T-cell (primary cell): ENCODE measurements at regions not wholly inside any gene's neighbourhood (a gene's known extent, or its start where the extent isn't known, plus 50 kb on each side); places are given as distances from the start of the nearest gene placed in this dataset.
A peak's percentile ranks its signal among the peaks of the same experiment; 100 is the strongest.

Source experiments
- ATAC-seq, 4 experiments: fragments of 200-7000 bp in 3 of 4; fragments of 150-1000 bp in 1 of 4; cut with Tn5 transposase; replicated peaks in 1 of 4; 1 replicate in 3 of 4; 2 replicates in 1 of 4; pipeline ENCODE4 v1.10.0; 2021; ENCODE audit warnings: moderate library complexity in 3 of 4, mild to moderate bottlenecking in 2 of 4, moderate number of reproducible peaks in 1 of 4
- CTCF ChIA-PET, 2 donors: fragments of 300-600 bp; sonication (Branson Sonifier 250); formaldehyde crosslinking; loops; one replicate each; lab custom pipeline; 2022; ENCODE audit warnings: antibody characterized with exemption in 2 of 2; lab: Charles Lee
- POLR2A ChIA-PET, 2 donors: fragments of 300-600 bp; sonication (Branson Sonifier 250); formaldehyde crosslinking; loops; one replicate each; lab custom pipeline; 2022; ENCODE audit warnings: antibody characterized with exemption in 2 of 2; lab: Charles Lee
- DNase-seq, 35 experiments: peaks; one replicate each; pipeline versions ENCODE4 v3.0.0 to v3.0.0-alpha.2; 2013 to 2023
- H3K27ac ChIP-seq: one replicate; pipeline ENCODE4 v1.5.1; 2013; ENCODE audit warnings: low read length
- H3K27me3 ChIP-seq, 2 experiments: replicated peaks in 1 of 2; 1 replicate in 1 of 2; 2 replicates in 1 of 2; pipeline versions ENCODE4 v1.6.1 to v1.7.0; 2013; ENCODE audit warnings: low read length in 1 of 2, mixed read lengths in 1 of 2; ENCODE audit not compliant: control insufficient read depth in 2 of 2, insufficient read depth in 2 of 2; ENCODE audit errors: extremely low read depth in 1 of 2
- H3K36me3 ChIP-seq, 2 donors: 1 replicate in 1 of 2; 2 replicates in 1 of 2; pipeline versions ENCODE4 v1.6.1 to v1.7.0; 2013; ENCODE audit warnings: low read length in 1 of 2; ENCODE audit not compliant: control insufficient read depth in 2 of 2, insufficient read depth in 1 of 2; ENCODE audit errors: extremely low read depth in 1 of 2
- H3K4me1 ChIP-seq, 2 experiments: 1 replicate in 1 of 2; 2 replicates in 1 of 2; pipeline versions ENCODE4 v1.6.1 to v1.7.0; 2013; ENCODE audit warnings: low read length in 2 of 2, mixed read lengths in 1 of 2; ENCODE audit not compliant: insufficient read depth in 2 of 2, control insufficient read depth in 1 of 2; ENCODE audit errors: extremely low read depth in 1 of 2
- H3K4me3 ChIP-seq, 2 donors: 1 replicate in 1 of 2; 2 replicates in 1 of 2; pipeline versions ENCODE4 v1.5.1 to v1.7.0; 2013; ENCODE audit warnings: mild to moderate bottlenecking in 2 of 2, low read length in 1 of 2, moderate library complexity in 1 of 2; ENCODE audit not compliant: control insufficient read depth in 1 of 2; ENCODE audit errors: extremely low read depth in 1 of 2
- H3K9me3 ChIP-seq: 2 replicates; pipeline ENCODE4 v1.7.0; 2013
- H3K27ac Mint-ChIP-seq, 2 donors: one replicate each; pipeline ENCODE4 v1.8.0; 2020 to 2021; ENCODE audit warnings: mild to moderate bottlenecking in 2 of 2, mixed read lengths in 2 of 2
- H3K27me3 Mint-ChIP-seq, 2 donors: one replicate each; pipeline ENCODE4 v1.8.0; 2021 to 2022; ENCODE audit warnings: mixed read lengths in 2 of 2
- H3K36me3 Mint-ChIP-seq: one replicate; pipeline ENCODE4 v1.8.0; 2021; ENCODE audit warnings: mixed read lengths
- H3K4me1 Mint-ChIP-seq, 3 donors: one replicate each; pipeline ENCODE4 v1.8.0; 2020 to 2022; ENCODE audit warnings: mixed read lengths in 3 of 3, mild to moderate bottlenecking in 1 of 3
- H3K4me3 Mint-ChIP-seq, 3 donors: one replicate each; pipeline ENCODE4 v1.8.0; 2020 to 2022; ENCODE audit warnings: mild to moderate bottlenecking in 3 of 3, mixed read lengths in 3 of 3, moderate library complexity in 3 of 3
- H3K9me3 Mint-ChIP-seq, 3 donors: one replicate each; pipeline ENCODE4 v1.8.0; 2020 to 2022; ENCODE audit warnings: mixed read lengths in 3 of 3
- WGBS: methylation state at CpG from one replicate; pipeline ENCODE4 v1.1.5; 2013; ENCODE audit warnings: missing lambda C conversion rate; ENCODE audit not compliant: insufficient coverage; 5-methylcytosine and 5-hydroxymethylcytosine counted together

- Histone ChIP-seq H3K27ac (no peak overlapping the region), H3K4me1 (no peaks in the 10 kb centered on the region), H3K9me3 (no peaks in the 10 kb centered on the region), H3K27me3 (peaks cover 0 to 2% of the 10 kb centered on the region in 2 experiments), H3K4me3 (no peak overlapping the region), H3K36me3 (no peaks in the 10 kb centered on the region)
- POLR2A ChIA-PET, result no interaction called here
- CTCF ChIA-PET, result interaction anchor here in 1 of 2 donors (0.7 kb wide), 1 partner anchor 1175 kb away, joined by 13 read pairs; no protein-coding TSS in a partner anchor
- Mint-ChIP-seq H3K9me3 (peaks cover 0 to 8% (median 3%) of the 10 kb centered on the region in 3 donors), H3K27ac (no peak overlapping the region), H3K4me3 (no peak overlapping the region), H3K4me1 (peaks cover 0 to 5% (median 0%) of the 10 kb centered on the region in 3 donors), H3K27me3 (peaks cover 5 to 6% of the 10 kb centered on the region in 2 donors), H3K36me3 (no peaks in the 10 kb centered on the region)
- WGBS, result 90% methylated on average over 8 of the region's 8 CpGs
- no peak for DNase-seq
- no peak for ATAC-seq
Measured at GRCh38 chr4:8938137-8938536, 66.5 kb upstream of the HMX1 start.

DNA sequence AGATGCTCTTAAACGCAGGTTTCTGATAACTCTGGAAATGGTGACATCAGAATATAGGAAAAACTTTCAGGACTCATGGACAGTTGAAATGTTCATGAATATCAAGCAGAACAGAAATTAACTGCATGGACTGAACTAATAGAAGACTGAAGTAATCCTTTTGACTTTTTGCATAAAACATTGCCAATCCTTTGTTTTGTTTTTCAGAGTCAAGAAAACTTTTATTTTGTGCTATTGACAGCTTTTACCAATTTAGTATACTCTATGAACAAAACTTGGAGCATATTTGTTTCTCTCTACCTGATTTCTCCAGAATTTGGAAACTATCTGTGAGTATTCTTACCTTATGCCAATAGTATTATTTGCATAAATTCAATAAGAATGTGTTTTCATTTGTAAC is 61.2 kb upstream of the HMX1 start:
- peaks cover 0 to 8% (median 3%) of the 10 kb centered on the region in 3 donors for H3K9me3 Mint-ChIP-seq
- H3K36me3 ChIP-seq, result no peaks in the 10 kb centered on the region
- peaks cover 0 to 1% of the 10 kb centered on the region in 2 donors for H3K27me3 Mint-ChIP-seq
- POLR2A ChIA-PET, result no interaction called here
- CTCF ChIA-PET, result no interaction called here
- H3K4me3 Mint-ChIP-seq, result no peak overlapping the region
- no peaks in the 10 kb centered on the region for H3K9me3 ChIP-seq
- no peak overlapping the region for H3K27ac ChIP-seq
- no peak for DNase-seq
- ATAC-seq, result no peak
- H3K27ac Mint-ChIP-seq, result no peak overlapping the region
- H3K4me1 ChIP-seq, result no peaks in the 10 kb centered on the region
- no peaks in the 10 kb centered on the region for H3K4me1 Mint-ChIP-seq
- no peak overlapping the region for H3K4me3 ChIP-seq
- WGBS, result no CpG with 5 or more reads among the region's 1 CpG
- no peaks in the 10 kb centered on the region for H3K27me3 ChIP-seq
- H3K36me3 Mint-ChIP-seq, result no peaks in the 10 kb centered on the region

DNA sequence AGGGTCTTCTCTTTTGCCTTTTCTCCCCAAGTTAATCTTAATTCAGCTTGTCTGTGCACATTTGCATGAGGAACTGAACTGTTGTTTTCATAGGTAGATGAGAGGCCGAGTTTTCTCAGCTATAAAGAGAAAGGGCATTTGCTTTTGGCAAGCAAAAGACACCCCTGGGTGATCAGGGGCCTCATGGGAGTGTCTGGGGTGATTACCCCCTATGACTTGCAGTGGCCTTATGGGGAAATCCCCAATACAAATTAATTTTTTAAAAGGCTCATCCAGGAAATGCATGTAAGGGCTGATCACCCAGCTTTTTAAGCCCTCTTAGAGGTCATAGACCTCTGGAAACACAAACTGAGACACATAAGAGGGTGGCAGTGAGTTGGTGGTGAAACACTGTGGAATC is 56.4 kb upstream of the HMX1 start:
- no peak overlapping the region for H3K4me3 Mint-ChIP-seq
- H3K9me3 ChIP-seq, result no peaks in the 10 kb centered on the region
- no peaks in the 10 kb centered on the region for H3K4me1 ChIP-seq
- no peaks in the 10 kb centered on the region for H3K36me3 Mint-ChIP-seq
- H3K27ac Mint-ChIP-seq, result no peak overlapping the region
- H3K27ac ChIP-seq, result no peak overlapping the region
- POLR2A ChIA-PET, result no interaction called here
- no peak for ATAC-seq
- no peaks in the 10 kb centered on the region for H3K36me3 ChIP-seq
- no peaks in the 10 kb centered on the region for H3K27me3 Mint-ChIP-seq
- DNase-seq, result no peak
- H3K27me3 ChIP-seq, result no peaks in the 10 kb centered on the region
- no peaks in the 10 kb centered on the region for H3K4me1 Mint-ChIP-seq
- peaks cover 0 to 8% (median 6%) of the 10 kb centered on the region in 3 donors for H3K9me3 Mint-ChIP-seq
- CTCF ChIA-PET, result no interaction called here
- no peak overlapping the region for H3K4me3 ChIP-seq
- no CpG with 5 or more reads among the region's 1 CpG for WGBS

- no peaks in the 10 kb centered on the region for H3K36me3 ChIP-seq
- Mint-ChIP-seq H3K27ac (no peak overlapping the region), H3K4me3 (no peak overlapping the region), H3K27me3 (peaks cover 16 to 18% of the 10 kb centered on the region in 2 donors), H3K9me3 (peaks cover 0 to 10% (median 8%) of the 10 kb centered on the region in 3 donors), H3K36me3 (no peaks in the 10 kb centered on the region), H3K4me1 (peaks cover 3 to 6% (median 3%) of the 10 kb centered on the region in 3 donors)
- ChIA-PET CTCF (no interaction called here), POLR2A (no interaction called here)
- H3K27me3 ChIP-seq, result peaks cover 0 to 45% of the 10 kb centered on the region in 2 experiments
- 20% methylated on average over 1 of the region's 1 CpG for WGBS
- DNase-seq (peak in 1 of 35 experiments; percentile 16), ATAC-seq (no peak)
- H3K4me1 ChIP-seq, result peaks cover 0 to 6% of the 10 kb centered on the region in 2 experiments
- H3K27ac ChIP-seq, result no peak overlapping the region
- H3K9me3 ChIP-seq, result no peaks in the 10 kb centered on the region
- no peak overlapping the region for H3K4me3 ChIP-seq
Measured at GRCh38 chr4:8922481-8922880, 50.8 kb upstream of the HMX1 start.

DNA sequence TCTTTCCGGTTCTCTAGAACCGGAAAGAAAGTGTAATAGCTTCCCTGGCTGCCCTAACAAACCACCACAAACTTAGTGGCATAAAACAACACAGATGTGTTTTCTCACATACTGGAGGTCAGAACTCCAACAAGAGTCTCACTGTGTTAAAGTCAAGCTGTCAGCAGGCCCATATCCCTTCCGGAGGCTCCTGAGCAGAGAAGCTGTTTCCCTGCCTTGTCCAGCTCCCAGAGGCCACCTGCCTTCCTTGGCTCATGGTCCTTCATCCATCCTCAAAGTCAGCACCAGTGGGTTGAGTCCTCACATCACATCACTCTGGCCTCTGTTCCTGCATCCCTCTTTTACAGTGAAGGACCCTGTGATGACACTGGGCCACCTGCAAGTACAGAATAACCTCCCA is 49.8 kb upstream of the HMX1 start:
- H3K27me3 Mint-ChIP-seq, result peaks cover 16 to 18% of the 10 kb centered on the region in 2 donors
- Histone ChIP-seq H3K27ac (no peak overlapping the region), H3K36me3 (no peaks in the 10 kb centered on the region), H3K4me1 (peaks cover 0 to 6% of the 10 kb centered on the region in 2 experiments), H3K4me3 (no peak overlapping the region), H3K27me3 (peaks cover 0 to 46% of the 10 kb centered on the region in 2 experiments), H3K9me3 (no peaks in the 10 kb centered on the region)
- ATAC-seq (no peak), DNase-seq (peak in 2 of 35 experiments; percentile 2 to 16)
- ChIA-PET CTCF (interaction anchor here in 1 of 2 donors (0.6 kb wide), 1 partner anchor 76 kb away, joined by 3 read pairs; no protein-coding TSS in a partner anchor), POLR2A (no interaction called here)
- no peak overlapping the region for H3K27ac Mint-ChIP-seq
- WGBS, result 71% methylated on average over 3 of the region's 3 CpGs
- peaks cover 3 to 6% (median 5%) of the 10 kb centered on the region in 3 donors for H3K4me1 Mint-ChIP-seq
- H3K36me3 Mint-ChIP-seq, result no peaks in the 10 kb centered on the region
- peaks cover 0 to 10% (median 8%) of the 10 kb centered on the region in 3 donors for H3K9me3 Mint-ChIP-seq
- no peak overlapping the region for H3K4me3 Mint-ChIP-seq
